Astrocyte (in vitro differentiated cells and primary cell): ENCODE measurements at regions not wholly inside any gene's neighbourhood (a gene's known extent, or its start where the extent isn't known, plus 50 kb on each side); places are given as distances from the start of the nearest gene placed in this dataset.

Experiments used
- DNase-seq: peaks from one replicate; pipeline ENCODE4 v3.0.0-alpha.2; 2010; ENCODE audit warnings: low read depth
- FAIRE-seq: peaks from 2 replicates; lab custom pipeline; 2011; peaks lifted over from hg19 to GRCh38; lab: Jason Lieb, UNC
- H2AFZ ChIP-seq: 2 replicates; pipeline ENCODE4 v1.6.0; 2012; ENCODE audit warnings: low read depth, low read length, inconsistent platforms
- H3K27ac ChIP-seq: 2 replicates; pipeline ENCODE4 v1.5.1; 2011; ENCODE audit warnings: low read depth, low read length, inconsistent platforms
- H3K27me3 ChIP-seq: 2 replicates; pipeline ENCODE4 v1.6.0; 2011; ENCODE audit warnings: low read length, inconsistent platforms; ENCODE audit not compliant: insufficient read depth
- H3K36me3 ChIP-seq: 2 replicates; pipeline ENCODE4 v1.5.1; 2011; ENCODE audit warnings: low read length, inconsistent platforms; ENCODE audit not compliant: insufficient read depth
- H3K4me1 ChIP-seq: 2 replicates; pipeline ENCODE4 v1.5.1; 2011; ENCODE audit warnings: low read length, inconsistent platforms; ENCODE audit not compliant: insufficient read depth
- H3K4me2 ChIP-seq: 2 replicates; pipeline ENCODE4 v1.6.0; 2012; ENCODE audit warnings: low read length, inconsistent platforms
- H3K4me3 ChIP-seq: 2 replicates; pipeline ENCODE4 v1.5.1; 2011; ENCODE audit warnings: low read depth, mild to moderate bottlenecking, low read length, inconsistent platforms; ENCODE audit not compliant: insufficient read depth
- H3K79me2 ChIP-seq: 2 replicates; pipeline ENCODE4 v1.6.0; 2012; ENCODE audit warnings: mild to moderate bottlenecking, low read length, inconsistent platforms; ENCODE audit not compliant: insufficient read depth
- H3K9ac ChIP-seq: 2 replicates; pipeline ENCODE4 v1.6.0; 2012; ENCODE audit warnings: mild to moderate bottlenecking, low read length, inconsistent platforms
- H3K9me3 ChIP-seq: 2 replicates; pipeline ENCODE4 v1.5.1; 2012; ENCODE audit warnings: low read depth, mild to moderate bottlenecking, low read length, inconsistent platforms; ENCODE audit not compliant: insufficient read depth
- H4K20me1 ChIP-seq: 2 replicates; pipeline ENCODE4 v1.6.0; 2012; ENCODE audit warnings: low read length, inconsistent platforms; ENCODE audit not compliant: insufficient read depth
- H3K27ac Mint-ChIP-seq: one replicate; pipeline ENCODE4 v1.8.0; 2021; ENCODE audit warnings: mild to moderate bottlenecking, mixed read lengths; ENCODE audit not compliant: unreplicated experiment
- H3K27me3 Mint-ChIP-seq: one replicate; pipeline ENCODE4 v1.8.0; 2021; ENCODE audit warnings: low read depth, mixed read lengths; ENCODE audit not compliant: unreplicated experiment
- H3K36me3 Mint-ChIP-seq: one replicate; pipeline ENCODE4 v1.8.0; 2021; ENCODE audit warnings: low read depth, mixed read lengths; ENCODE audit not compliant: unreplicated experiment
- H3K4me1 Mint-ChIP-seq: one replicate; pipeline ENCODE4 v1.8.0; 2021; ENCODE audit warnings: low read depth, mixed read lengths; ENCODE audit not compliant: unreplicated experiment
- H3K4me3 Mint-ChIP-seq: one replicate; pipeline ENCODE4 v1.8.0; 2021; ENCODE audit warnings: mild to moderate bottlenecking, moderate library complexity, mixed read lengths; ENCODE audit not compliant: unreplicated experiment
- H3K9me3 Mint-ChIP-seq: one replicate; pipeline ENCODE4 v1.8.0; 2021; ENCODE audit warnings: mild to moderate bottlenecking, mixed read lengths; ENCODE audit not compliant: unreplicated experiment
- EZH2 ChIP-seq: IDR thresholded peaks from 2 replicates; pipeline ENCODE4 v1.6.1; 2012; ENCODE audit warnings: mild to moderate bottlenecking, low read length, inconsistent platforms; ENCODE audit not compliant: insufficient read depth
- TF ChIP-seq, protein P1 (sequence below): IDR thresholded peaks from 2 replicates; pipeline ENCODE4 v1.5.1; 2011; ENCODE audit warnings: low read depth, mild to moderate bottlenecking, inconsistent platforms, low read length, moderate library complexity; ENCODE audit not compliant: insufficient read depth

DNA sequence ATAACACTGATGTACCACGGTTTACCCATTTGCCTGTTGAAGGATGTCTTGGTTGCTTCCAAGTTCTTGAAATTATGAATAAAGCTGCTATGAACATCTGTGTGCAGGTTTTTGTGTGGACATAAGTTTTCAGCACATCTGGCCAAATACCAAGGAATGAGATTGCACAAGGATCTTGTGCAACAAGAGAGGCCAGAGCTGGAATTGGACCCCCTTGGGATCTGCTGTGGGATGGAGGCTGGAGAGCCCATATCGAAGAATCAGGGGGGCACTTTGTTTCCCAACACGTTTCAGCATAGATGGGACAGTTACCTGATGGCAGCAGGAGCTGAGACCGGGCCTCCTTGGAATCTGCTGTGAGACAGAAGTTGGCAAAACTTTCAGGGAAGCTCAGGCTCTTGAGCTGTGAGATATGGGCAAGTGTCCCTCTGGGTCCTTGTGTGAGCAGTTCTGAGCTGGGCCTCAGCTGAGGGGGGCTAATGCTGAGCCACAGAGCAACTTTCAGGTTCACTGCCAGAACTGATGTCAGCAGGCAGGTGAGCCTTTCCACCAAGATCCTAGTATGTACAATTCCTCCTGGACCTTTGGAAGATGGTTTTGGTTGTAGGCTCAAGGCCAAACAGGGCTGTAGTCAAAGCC lies 115.2 kb upstream of the RAB18 start:
- no peaks in the 10 kb centered on the region for H3K36me3 ChIP-seq
- no peak overlapping the region for H3K9ac ChIP-seq
- Mint-ChIP-seq H3K4me3 (no peak overlapping the region), H3K4me1 (peaks cover under 1% of the 10 kb centered on the region), H3K27me3 (no peaks in the 10 kb centered on the region), H3K36me3 (no peaks in the 10 kb centered on the region), H3K9me3 (peaks cover 2% of the 10 kb centered on the region), H3K27ac (no peak overlapping the region)
- H3K79me2 ChIP-seq = no peaks in the 10 kb centered on the region
- no peak for DNase-seq
- no peaks in the 10 kb centered on the region for H3K9me3 ChIP-seq
- no peak overlapping the region for H3K27ac ChIP-seq
- H3K27me3 ChIP-seq = no peaks in the 10 kb centered on the region
- TF ChIP-seq, protein P1, sequence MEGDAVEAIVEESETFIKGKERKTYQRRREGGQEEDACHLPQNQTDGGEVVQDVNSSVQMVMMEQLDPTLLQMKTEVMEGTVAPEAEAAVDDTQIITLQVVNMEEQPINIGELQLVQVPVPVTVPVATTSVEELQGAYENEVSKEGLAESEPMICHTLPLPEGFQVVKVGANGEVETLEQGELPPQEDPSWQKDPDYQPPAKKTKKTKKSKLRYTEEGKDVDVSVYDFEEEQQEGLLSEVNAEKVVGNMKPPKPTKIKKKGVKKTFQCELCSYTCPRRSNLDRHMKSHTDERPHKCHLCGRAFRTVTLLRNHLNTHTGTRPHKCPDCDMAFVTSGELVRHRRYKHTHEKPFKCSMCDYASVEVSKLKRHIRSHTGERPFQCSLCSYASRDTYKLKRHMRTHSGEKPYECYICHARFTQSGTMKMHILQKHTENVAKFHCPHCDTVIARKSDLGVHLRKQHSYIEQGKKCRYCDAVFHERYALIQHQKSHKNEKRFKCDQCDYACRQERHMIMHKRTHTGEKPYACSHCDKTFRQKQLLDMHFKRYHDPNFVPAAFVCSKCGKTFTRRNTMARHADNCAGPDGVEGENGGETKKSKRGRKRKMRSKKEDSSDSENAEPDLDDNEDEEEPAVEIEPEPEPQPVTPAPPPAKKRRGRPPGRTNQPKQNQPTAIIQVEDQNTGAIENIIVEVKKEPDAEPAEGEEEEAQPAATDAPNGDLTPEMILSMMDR = no peak
- no peak for TF ChIP-seq EZH2
- H3K4me2 ChIP-seq = no peak overlapping the region
- H2AFZ ChIP-seq = no peak overlapping the region
- no peaks in the 10 kb centered on the region for H4K20me1 ChIP-seq
- no peaks in the 10 kb centered on the region for H3K4me1 ChIP-seq
- FAIRE-seq = no peak
- H3K4me3 ChIP-seq = no peak overlapping the region

DNA sequence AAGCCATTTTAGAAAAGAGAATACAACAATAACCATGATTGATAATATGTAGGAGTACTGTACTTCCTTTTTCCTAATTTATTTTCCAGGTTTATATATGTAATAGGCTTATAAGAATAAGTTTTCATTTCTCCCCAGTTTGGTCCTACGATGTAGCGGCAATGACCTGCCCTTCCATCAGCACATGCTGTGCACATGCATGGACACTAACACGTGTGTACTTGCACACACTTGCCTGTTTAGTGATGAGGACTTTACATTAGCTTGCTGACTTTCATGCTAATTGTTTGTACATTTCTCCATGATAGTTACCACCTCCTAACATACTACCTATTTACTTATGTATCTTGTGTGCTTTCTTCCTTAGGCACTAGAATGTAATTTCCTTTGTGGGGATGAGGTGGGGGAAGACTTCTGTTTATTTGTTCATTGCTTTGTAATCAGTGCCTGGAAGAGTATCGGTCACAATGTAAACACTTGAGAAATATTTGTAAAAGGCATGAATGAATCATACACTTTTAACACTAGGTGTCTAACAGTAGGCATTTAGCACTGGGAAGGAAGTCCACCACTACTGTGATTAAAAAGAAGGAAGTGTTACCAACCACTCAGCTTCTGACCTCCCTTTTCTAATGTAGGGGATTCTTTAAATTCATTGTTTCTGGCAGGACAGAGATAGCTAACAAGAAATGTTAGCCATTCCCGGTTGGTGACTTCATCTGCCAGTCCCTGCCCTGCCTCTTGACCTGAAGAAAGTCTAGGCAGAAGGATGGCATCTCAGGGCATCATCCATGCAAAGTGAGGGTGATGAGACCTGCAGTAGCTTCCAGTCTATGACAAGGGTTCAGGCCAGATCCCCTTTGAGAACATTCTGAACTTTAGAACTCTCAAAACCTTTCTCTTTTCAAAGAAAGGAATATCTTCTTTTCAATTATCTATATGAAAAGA lies 120.2 kb upstream of the RAB18 start:
- Mint-ChIP-seq H3K36me3 (no peaks in the 10 kb centered on the region), H3K27me3 (no peaks in the 10 kb centered on the region), H3K9me3 (peaks cover 6% of the 10 kb centered on the region), H3K4me1 (peaks cover 4% of the 10 kb centered on the region), H3K4me3 (no peak overlapping the region), H3K27ac (no peak overlapping the region)
- DNase-seq (peak; percentile 8), FAIRE-seq (no peak)
- no peak overlapping the region for H2AFZ ChIP-seq
- no peak overlapping the region for H3K9ac ChIP-seq
- no peak overlapping the region for H3K4me3 ChIP-seq
- H4K20me1 ChIP-seq = no peaks in the 10 kb centered on the region
- no peak overlapping the region for H3K4me2 ChIP-seq
- no peaks in the 10 kb centered on the region for H3K79me2 ChIP-seq
- H3K27ac ChIP-seq = no peak overlapping the region
- H3K27me3 ChIP-seq = no peaks in the 10 kb centered on the region
- TF ChIP-seq EZH2 = no peak
- TF ChIP-seq, protein P1 = no peak
- no peaks in the 10 kb centered on the region for H3K4me1 ChIP-seq
- H3K36me3 ChIP-seq = no peaks in the 10 kb centered on the region
- no peaks in the 10 kb centered on the region for H3K9me3 ChIP-seq

DNA sequence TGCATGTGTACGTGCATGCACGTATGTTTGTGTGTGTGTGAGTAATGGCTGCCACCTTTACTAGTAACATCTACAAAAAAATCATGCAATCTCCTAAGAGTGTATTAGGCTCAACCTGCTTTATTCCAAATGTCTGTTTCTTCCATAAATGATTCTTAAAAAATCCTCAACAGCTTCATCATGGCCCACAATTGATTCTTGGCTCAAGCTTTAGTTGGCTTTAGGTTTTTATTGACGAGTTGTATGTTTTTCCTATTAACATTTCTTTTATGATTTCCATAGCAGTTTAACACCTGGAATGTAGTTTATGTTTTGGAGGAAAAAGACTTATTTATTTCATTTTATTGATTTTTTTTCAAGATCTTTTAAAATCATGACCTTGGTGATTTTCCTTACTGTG lies 121.9 kb upstream of the RAB18 start:
- Histone ChIP-seq H3K9ac (no peak overlapping the region), H3K36me3 (no peaks in the 10 kb centered on the region), H4K20me1 (no peaks in the 10 kb centered on the region), H3K27ac (no peak overlapping the region), H3K79me2 (no peaks in the 10 kb centered on the region), H3K27me3 (no peaks in the 10 kb centered on the region), H3K4me2 (no peak overlapping the region), H2AFZ (no peak overlapping the region), H3K4me3 (no peak overlapping the region), H3K9me3 (no peaks in the 10 kb centered on the region), H3K4me1 (no peaks in the 10 kb centered on the region)
- no peaks in the 10 kb centered on the region for H3K36me3 Mint-ChIP-seq
- no peak overlapping the region for H3K4me3 Mint-ChIP-seq
- no peak overlapping the region for H3K27ac Mint-ChIP-seq
- FAIRE-seq (no peak), DNase-seq (no peak)
- no peaks in the 10 kb centered on the region for H3K27me3 Mint-ChIP-seq
- H3K9me3 Mint-ChIP-seq = peaks cover 6% of the 10 kb centered on the region
- H3K4me1 Mint-ChIP-seq = peaks cover 4% of the 10 kb centered on the region
- TF ChIP-seq, protein P1 = no peak
- no peak for TF ChIP-seq EZH2
